ENCODE measurements at regions not wholly inside any gene's neighbourhood (a gene's known extent, or its start where the extent isn't known, plus 50 kb on each side); places are given as distances from the start of the nearest gene placed in this dataset.

GRCh38 chr16:54862529-54862928 is 68.1 kb upstream of the IRX5 start:
- no peak for TF ChIP-seq CTCF (IDR thresholded peaks at IDR 0.05; ENCODE audit: control insufficient read depth, extremely low read depth, insufficient read depth)
- DNase-seq (ENCODE audit: low read depth): no peak
- no peak overlapping the region for H3K4me3 ChIP-seq (ENCODE audit: low read depth, low read length)

- TF ChIP-seq CTCF (IDR thresholded peaks at IDR 0.05; ENCODE audit: control insufficient read depth, extremely low read depth, insufficient read depth): no peak
- H3K4me3 ChIP-seq (ENCODE audit: low read depth, low read length): no peak overlapping the region
- no peak for DNase-seq (ENCODE audit: low read depth)
These were observed 73.8 kb upstream of the IRX5 start for GRCh38 chr16:54856871-54857270.

- no peak overlapping the region for H3K4me3 ChIP-seq (ENCODE audit: low read depth, low read length)
- TF ChIP-seq CTCF (IDR thresholded peaks at IDR 0.05; ENCODE audit: control insufficient read depth, extremely low read depth, insufficient read depth): no peak
- no peak for DNase-seq (ENCODE audit: low read depth)
These were observed 83.1 kb upstream of the IRX5 start for GRCh38 chr16:54847609-54848008.

- no peak for TF ChIP-seq CTCF (IDR thresholded peaks at IDR 0.05; ENCODE audit: control insufficient read depth, extremely low read depth, insufficient read depth)
- no peak for DNase-seq (ENCODE audit: low read depth)
- H3K4me3 ChIP-seq (ENCODE audit: low read depth, low read length): no peak overlapping the region
These were observed 83.5 kb upstream of the IRX5 start for GRCh38 chr16:54847207-54847606.

- no peak overlapping the region for H3K4me3 ChIP-seq (ENCODE audit: low read depth, low read length)
- TF ChIP-seq CTCF (IDR thresholded peaks at IDR 0.05; ENCODE audit: control insufficient read depth, extremely low read depth, insufficient read depth): no peak
- DNase-seq (ENCODE audit: low read depth): peak; percentile 65
These were observed 83.9 kb upstream of the IRX5 start for GRCh38 chr16:54846766-54847165.

- DNase-seq (ENCODE audit: low read depth): no peak
- no peak overlapping the region for H3K4me3 ChIP-seq (ENCODE audit: low read depth, low read length)
- no peak for TF ChIP-seq CTCF (IDR thresholded peaks at IDR 0.05; ENCODE audit: control insufficient read depth, extremely low read depth, insufficient read depth)
These were observed 87.3 kb upstream of the IRX5 start for GRCh38 chr16:54843424-54843750.

- DNase-seq (ENCODE audit: low read depth): no peak
- no peak for TF ChIP-seq CTCF (IDR thresholded peaks at IDR 0.05; ENCODE audit: control insufficient read depth, extremely low read depth, insufficient read depth)
- no peak overlapping the region for H3K4me3 ChIP-seq (ENCODE audit: low read depth, low read length)
These were observed 87.8 kb upstream of the IRX5 start for GRCh38 chr16:54842743-54843423.

Measured in LNCaP clone FGC (cell line).